GM18909 (cell line): ENCODE measurements at regions not wholly inside any gene's neighbourhood (a gene's known extent, or its start where the extent isn't known, plus 50 kb on each side); places are given as distances from the start of the nearest gene placed in this dataset.

Experiments used
- ATAC-seq: cut with Tn5 transposase; IDR thresholded peaks from one replicate; pipeline ENCODE4 v1.9.1; 2021; ENCODE audit warnings: mild to moderate bottlenecking; ENCODE audit not compliant: unreplicated experiment, poor library complexity

- no peak for ATAC-seq
Measured at GRCh38 chr10:83233691-83234090, 905.6 kb upstream of the GHITM start.

GRCh38 chr10:83248106-83248631, 891.1 kb upstream of the GHITM start:
- no peak for ATAC-seq

- ATAC-seq, result no peak
Measured at GRCh38 chr10:83250396-83250795, 888.9 kb upstream of the GHITM start.

GRCh38 chr10:83252169-83252568, 887.1 kb upstream of the GHITM start:
- no peak for ATAC-seq

- no peak for ATAC-seq
Measured at GRCh38 chr10:83252596-83252995, 886.7 kb upstream of the GHITM start.

GRCh38 chr10:83253011-83253671, 886.2 kb upstream of the GHITM start:
- ATAC-seq, result no peak

GRCh38 chr10:83254698-83255097, 884.6 kb upstream of the GHITM start:
- no peak for ATAC-seq

GRCh38 chr10:83262434-83262833, 876.9 kb upstream of the GHITM start:
- no peak for ATAC-seq

- no peak for ATAC-seq
Measured at GRCh38 chr10:83272666-83273434, 866.5 kb upstream of the GHITM start.

GRCh38 chr10:83274088-83274487, 865.2 kb upstream of the GHITM start:
- ATAC-seq, result no peak

GRCh38 chr10:83276971-83277370, 862.3 kb upstream of the GHITM start:
- no peak for ATAC-seq

- ATAC-seq, result no peak
Measured at GRCh38 chr10:83283151-83283550, 856.2 kb upstream of the GHITM start.

- no peak for ATAC-seq
Measured at GRCh38 chr10:83287374-83287773, 851.9 kb upstream of the GHITM start.

- no peak for ATAC-seq
Measured at GRCh38 chr10:83289373-83289772, 849.9 kb upstream of the GHITM start.

GRCh38 chr10:83289948-83290347, 849.4 kb upstream of the GHITM start:
- no peak for ATAC-seq

GRCh38 chr10:83301732-83302131, 837.6 kb upstream of the GHITM start:
- no peak for ATAC-seq

GRCh38 chr10:83302623-83303022, 836.7 kb upstream of the GHITM start:
- no peak for ATAC-seq

- ATAC-seq, result no peak
Measured at GRCh38 chr10:83310688-83311087, 828.6 kb upstream of the GHITM start.

GRCh38 chr10:83312570-83312969, 826.7 kb upstream of the GHITM start:
- ATAC-seq, result no peak

- ATAC-seq, result no peak
Measured at GRCh38 chr10:83332690-83333089, 806.6 kb upstream of the GHITM start.

- ATAC-seq, result no peak
Measured at GRCh38 chr10:83333566-83333965, 805.7 kb upstream of the GHITM start.

GRCh38 chr10:83343676-83344075, 795.6 kb upstream of the GHITM start:
- no peak for ATAC-seq
